Fibroblast of upper back skin (primary cell): ENCODE measurements at regions not wholly inside any gene's neighbourhood (a gene's known extent, or its start where the extent isn't known, plus 50 kb on each side); places are given as distances from the start of the nearest gene placed in this dataset.
A peak's percentile ranks its signal among the peaks of the same experiment; 100 is the strongest.

ENCODE experiments used
- DNase-seq: peaks from one replicate; pipeline ENCODE4 v3.0.0-alpha.2; 2013

DNA sequence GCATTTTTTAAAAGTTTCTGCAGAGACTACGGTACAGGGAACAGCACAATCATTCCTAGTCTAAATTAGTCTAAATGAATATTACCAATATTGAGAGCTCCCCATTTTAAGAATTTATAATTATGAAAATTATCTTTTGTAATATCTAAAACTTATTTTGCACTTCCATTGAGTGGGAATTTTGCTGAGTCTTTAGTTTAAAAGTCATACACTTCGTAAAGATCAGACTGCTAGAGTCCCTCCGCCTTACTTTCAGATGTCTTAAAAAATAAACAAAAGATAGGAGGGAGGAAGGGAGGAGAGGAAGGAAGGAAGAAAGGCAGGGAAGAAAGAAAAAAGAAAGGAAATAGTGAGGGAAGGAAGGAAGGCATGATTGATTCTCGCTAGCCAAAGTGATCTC is 278.2 kb upstream of the PRDM1 start:
- no peak for DNase-seq

DNA sequence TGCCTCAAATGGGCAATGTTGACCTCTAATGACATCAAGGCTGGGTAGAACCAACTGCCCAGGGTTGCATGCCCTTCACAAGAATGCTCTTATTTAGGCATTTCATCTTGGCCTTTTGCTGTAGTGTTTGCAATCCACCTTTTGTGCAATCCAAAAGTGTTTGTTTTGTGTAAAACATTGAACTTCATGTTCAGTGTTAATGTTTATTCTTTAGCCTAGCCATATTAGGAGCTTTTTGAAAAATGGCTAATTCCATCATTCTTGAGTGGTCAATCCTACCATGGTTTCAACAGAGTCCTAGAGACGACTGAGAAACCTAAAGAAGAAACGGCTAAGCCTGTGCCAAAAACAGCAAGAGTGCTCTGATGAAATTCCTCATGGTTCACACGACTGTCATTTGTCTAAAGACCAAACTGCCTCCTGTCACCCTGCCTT is 279.6 kb upstream of the PRDM1 start:
- peak; percentile 31 for DNase-seq

DNA sequence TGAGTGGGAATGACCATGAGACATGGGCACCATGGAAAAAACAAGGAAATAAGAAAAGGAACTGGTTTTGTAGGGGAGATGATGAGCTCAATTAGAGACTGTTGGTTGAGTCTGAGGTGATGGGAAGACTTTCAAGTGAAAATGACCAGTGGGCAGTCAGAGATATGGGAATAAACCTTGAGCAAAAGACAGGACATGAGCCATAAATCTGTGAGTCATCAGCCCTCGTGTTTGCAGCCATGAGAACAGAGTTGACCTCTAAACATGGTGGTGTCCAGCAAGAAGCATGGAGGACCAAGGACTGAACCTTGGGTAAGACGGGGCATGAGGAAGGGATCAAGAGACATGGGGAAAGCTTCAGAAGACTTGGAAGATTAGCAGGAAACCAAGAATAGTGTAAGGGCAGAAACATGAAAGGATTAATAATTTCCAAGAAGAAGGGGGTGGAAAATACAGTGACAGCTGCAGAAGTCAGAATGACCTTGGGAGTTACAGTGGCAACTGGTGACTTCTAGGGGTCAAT is 280.6 kb upstream of the PRDM1 start:
- no peak for DNase-seq

DNA sequence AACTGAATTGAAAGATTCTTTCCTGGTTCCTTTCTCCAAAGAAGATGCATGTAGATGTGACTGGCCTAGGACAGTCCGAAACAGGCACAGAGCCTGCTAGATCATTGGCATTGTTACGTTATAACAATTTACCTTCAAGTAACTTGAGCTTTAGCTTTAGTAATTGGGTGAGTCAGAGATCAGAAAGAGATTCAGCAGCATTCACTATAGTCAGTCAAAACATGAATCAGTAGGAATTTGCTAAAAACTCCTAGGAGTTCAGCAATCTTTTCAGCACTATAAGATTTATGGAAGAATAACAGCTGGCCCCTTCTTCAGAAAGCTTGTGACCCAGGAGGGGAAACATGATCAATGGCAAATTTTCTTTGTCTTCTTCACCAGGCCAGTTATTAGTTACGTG is 281.7 kb upstream of the PRDM1 start:
- peak; percentile 94 for DNase-seq

GRCh38 chr6:105804000-105804399 is 282.1 kb upstream of the PRDM1 start:
- peak; percentile 32 for DNase-seq

- peak; percentile 86 for DNase-seq
Measured at GRCh38 chr6:105803442-105803841, 282.7 kb upstream of the PRDM1 start.

GRCh38 chr6:105802703-105803102 is 283.4 kb upstream of the PRDM1 start:
- no peak for DNase-seq

GRCh38 chr6:105800871-105801270 is 285.3 kb upstream of the PRDM1 start:
- no peak for DNase-seq

GRCh38 chr6:105800398-105800797 is 285.7 kb upstream of the PRDM1 start:
- DNase-seq, result no peak

- no peak for DNase-seq
Measured at GRCh38 chr6:105799056-105799455, 287.1 kb upstream of the PRDM1 start.

DNA sequence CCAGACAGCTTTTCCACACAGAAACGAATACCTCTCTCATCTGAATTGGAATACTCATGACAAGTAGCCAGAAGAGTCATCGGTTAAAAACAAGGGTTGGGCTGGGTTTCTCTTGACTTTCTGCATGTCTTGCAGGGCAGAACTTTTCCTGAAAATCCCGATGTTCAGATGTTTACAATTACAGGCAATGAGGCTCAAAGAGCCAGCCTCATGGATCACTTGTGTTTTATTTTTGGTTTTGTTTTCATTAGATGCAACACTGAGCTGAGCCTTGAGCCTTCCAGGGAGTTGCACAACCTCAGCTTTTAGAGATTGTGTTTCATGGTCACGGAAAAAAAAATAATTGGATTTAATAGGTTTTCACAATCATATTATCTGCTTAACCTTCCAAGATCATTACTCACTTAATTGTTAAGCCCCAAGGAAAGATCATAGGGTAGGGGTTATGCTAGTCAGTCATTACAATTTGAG is 288.1 kb upstream of the PRDM1 start:
- DNase-seq, result peak; percentile 80

DNA sequence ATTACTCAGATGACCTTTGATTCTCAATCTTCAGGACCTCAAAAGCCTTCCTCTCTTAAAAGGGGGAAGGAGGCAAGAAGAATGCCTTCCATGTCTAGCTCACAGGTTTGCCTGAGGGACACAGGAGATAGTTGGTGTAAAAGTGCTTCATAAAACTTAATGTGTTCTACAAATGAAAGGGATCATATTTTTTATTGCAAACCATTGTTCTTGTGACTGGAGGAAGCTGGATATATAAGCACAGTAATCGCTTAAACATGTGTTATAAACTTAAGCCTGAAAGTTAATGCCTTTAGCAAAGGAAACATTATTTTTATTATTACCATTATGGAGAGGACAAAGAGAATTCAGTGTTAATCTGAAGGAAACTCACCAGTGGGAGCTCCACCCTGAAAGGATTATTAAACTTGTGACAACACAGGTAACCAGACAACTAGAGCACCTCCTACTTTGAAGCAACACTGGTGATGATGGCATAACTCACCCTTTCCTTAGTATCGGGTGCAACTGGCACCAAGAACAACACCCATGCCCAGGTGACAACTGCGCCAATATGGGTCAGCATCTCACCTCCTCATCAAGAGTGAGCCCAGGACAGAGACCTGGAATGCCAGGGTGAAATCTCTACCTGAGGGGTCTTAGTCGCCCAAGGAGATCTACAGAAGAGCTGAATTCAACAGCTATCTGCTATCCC is 288.7 kb upstream of the PRDM1 start:
- DNase-seq, result no peak

GRCh38 chr6:105795913-105796517 is 290.1 kb upstream of the PRDM1 start:
- DNase-seq, result no peak

DNA sequence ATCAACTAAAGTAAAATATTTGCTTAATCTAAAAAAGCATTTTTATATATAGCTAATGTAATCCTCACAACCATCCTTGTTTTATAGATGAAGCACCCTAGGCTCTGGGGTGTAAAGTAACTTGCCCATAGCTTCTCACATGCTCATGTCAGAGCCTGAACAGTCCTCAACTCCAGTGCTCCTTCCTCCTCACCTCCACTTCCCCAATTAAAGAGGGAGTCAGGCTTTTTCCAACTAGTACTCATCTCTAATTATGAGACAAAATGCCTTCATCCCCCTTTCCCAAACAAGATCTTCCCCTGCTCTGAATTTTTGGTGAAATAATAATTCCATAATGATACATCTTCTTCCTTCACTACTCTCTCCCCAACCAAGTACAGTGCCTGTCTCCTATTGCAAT is 290.8 kb upstream of the PRDM1 start:
- no peak for DNase-seq

DNA sequence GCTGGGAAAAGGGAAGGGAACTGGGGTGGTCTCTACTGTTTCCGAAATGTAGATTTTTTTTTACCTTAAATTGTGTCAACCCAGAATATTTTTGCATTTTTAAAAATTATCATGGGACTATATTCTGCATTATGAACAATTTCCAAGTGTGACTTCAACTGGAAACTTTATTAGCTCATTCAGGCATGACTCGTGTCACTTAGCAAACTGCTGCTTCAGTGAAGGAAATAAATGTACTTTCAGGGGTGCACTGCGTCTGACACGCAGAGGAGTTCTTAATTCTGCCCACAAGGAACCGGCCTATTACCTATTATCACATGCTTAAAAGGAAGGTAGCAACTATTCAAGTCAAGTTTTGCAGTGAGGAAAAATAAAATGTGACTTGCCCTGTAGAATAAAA is 291.3 kb upstream of the PRDM1 start:
- no peak for DNase-seq

DNA sequence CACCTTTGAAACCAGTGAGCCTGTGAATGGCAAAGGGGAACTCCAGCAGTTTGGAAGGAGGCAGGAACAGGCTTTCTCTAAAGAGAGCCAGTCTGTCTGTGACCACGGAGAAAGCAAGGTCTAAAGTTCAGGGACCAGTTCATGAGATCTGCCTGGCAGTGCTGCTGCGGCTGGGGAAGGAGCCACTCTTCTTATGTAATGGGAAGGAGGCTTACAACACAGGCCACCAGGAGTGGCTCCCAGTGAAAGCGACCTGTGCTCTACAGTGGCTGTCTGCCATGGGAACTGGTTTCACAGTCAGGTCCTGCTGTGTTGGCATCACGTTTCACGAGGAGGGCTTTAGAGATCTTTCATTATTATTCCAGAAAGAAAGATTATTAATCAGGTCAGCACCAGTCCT is 291.9 kb upstream of the PRDM1 start:
- no peak for DNase-seq

GRCh38 chr6:105793130-105793529 is 293.0 kb upstream of the PRDM1 start:
- peak; percentile 22 for DNase-seq

GRCh38 chr6:105791583-105792318 is 294.4 kb upstream of the PRDM1 start:
- DNase-seq, result no peak

GRCh38 chr6:105791179-105791578 is 295.0 kb upstream of the PRDM1 start:
- DNase-seq, result no peak

GRCh38 chr6:105790635-105791034 is 295.5 kb upstream of the PRDM1 start:
- DNase-seq, result no peak

- DNase-seq, result no peak
Measured at GRCh38 chr6:105789935-105790334, 296.2 kb upstream of the PRDM1 start.

DNA sequence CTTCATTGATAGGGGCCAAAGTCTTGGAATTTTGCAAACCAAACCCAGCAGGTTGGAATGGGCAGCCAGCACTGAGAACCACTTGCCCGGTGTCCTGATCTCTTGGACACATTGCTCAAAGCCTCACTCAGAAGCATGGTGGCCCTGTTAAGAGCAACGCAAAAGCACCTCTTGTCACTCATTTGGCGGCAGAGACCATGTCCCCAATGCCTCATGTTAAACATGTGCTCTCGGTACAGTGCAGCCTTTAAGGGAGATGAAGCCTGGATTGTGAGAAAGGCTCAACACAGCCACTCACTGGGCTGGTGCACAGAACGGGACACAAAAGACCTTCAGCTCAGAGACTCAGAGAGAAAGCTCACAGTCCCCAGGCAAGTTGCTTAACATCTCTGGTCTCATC is 298.4 kb upstream of the PRDM1 start:
- no peak for DNase-seq

DNA sequence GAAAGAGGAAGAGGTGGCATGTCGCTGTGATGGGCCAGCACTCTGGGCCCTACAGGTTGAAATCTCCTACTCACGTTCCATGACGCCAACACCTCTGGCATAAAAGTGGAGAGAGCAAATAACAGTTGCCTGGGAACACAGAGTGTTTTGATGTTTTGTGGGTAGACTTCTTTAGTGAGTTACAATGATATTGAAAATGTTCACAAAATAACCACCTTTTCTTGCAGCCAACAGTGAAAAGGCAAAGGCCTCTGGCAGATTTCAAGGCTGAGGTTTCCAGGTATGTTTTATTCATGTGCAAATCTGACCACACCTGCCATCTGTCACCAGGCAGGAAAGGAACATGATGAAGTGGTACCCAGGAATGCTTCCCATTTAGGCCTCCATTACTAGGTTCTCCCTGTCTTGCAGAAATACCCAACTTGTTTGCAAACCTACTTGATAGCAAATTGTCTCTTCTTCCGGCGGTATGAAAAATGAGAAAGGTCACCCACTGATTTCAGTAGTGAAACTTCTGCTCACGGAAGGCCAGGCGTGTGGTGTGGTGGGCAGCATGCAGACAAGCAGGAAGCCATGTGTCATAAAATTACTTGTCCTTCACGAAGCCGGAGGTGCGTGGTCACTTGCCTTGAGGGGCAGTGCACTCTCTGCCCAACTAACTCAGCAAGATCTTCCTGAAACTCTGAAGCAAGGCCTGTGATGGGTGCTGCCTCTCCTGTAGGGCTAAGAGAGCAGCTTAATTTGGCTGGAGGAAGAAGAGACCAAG is 299.1 kb upstream of the PRDM1 start:
- DNase-seq, result no peak
